Progenitor cell of endocrine pancreas (in vitro differentiated cells): ENCODE measurements at regions not wholly inside any gene's neighbourhood (a gene's known extent, or its start where the extent isn't known, plus 50 kb on each side); places are given as distances from the start of the nearest gene placed in this dataset.

Experiments used
- DNase-seq: peaks from one replicate; pipeline ENCODE4 v3.0.0; 2021; ENCODE audit warnings: low spot score; ENCODE audit not compliant: unreplicated experiment
- H3K27ac Mint-ChIP-seq: 2 replicates; pipeline ENCODE4 v1.8.0; 2021; ENCODE audit warnings: mild to moderate bottlenecking, moderate library complexity, mixed read lengths
- H3K27me3 Mint-ChIP-seq: 2 replicates; pipeline ENCODE4 v1.8.0; 2021; ENCODE audit warnings: mixed read lengths
- H3K36me3 Mint-ChIP-seq: 2 replicates; pipeline ENCODE4 v1.8.0; 2022; ENCODE audit warnings: mixed read lengths; ENCODE audit not compliant: insufficient read depth
- H3K4me1 Mint-ChIP-seq: 2 replicates; pipeline ENCODE4 v1.8.0; 2021; ENCODE audit warnings: low read depth, mixed read lengths
- H3K4me3 Mint-ChIP-seq: 2 replicates; pipeline ENCODE4 v1.8.0; 2021; ENCODE audit warnings: low read depth, mild to moderate bottlenecking, moderate library complexity, mixed read lengths
- H3K9me3 Mint-ChIP-seq: 2 replicates; pipeline ENCODE4 v1.8.0; 2021; ENCODE audit warnings: low read depth, mixed read lengths
- CTCF ChIP-seq: fragments of 200-600 bp; sonication (generic); IDR thresholded peaks from one replicate; pipeline ENCODE4 v1.5.0; 2021; ENCODE audit warnings: antibody characterized with exemption, mild to moderate bottlenecking; ENCODE audit not compliant: unreplicated experiment

- peaks cover 8% of the 10 kb centered on the region for H3K4me1 Mint-ChIP-seq
- no peak overlapping the region for H3K4me3 Mint-ChIP-seq
- no peak for DNase-seq
- no peak overlapping the region for H3K27ac Mint-ChIP-seq
- TF ChIP-seq CTCF, result no peak
- peaks cover 7% of the 10 kb centered on the region for H3K27me3 Mint-ChIP-seq
- no peaks in the 10 kb centered on the region for H3K9me3 Mint-ChIP-seq
- no peaks in the 10 kb centered on the region for H3K36me3 Mint-ChIP-seq
Observed at GRCh38 chr16:65828296-65828695, 538.2 kb upstream of the CDH5 start.

- no peak overlapping the region for H3K4me3 Mint-ChIP-seq
- peaks cover 7% of the 10 kb centered on the region for H3K27me3 Mint-ChIP-seq
- no peaks in the 10 kb centered on the region for H3K4me1 Mint-ChIP-seq
- H3K27ac Mint-ChIP-seq, result no peak overlapping the region
- H3K9me3 Mint-ChIP-seq, result no peaks in the 10 kb centered on the region
- TF ChIP-seq CTCF, result no peak
- H3K36me3 Mint-ChIP-seq, result no peaks in the 10 kb centered on the region
- DNase-seq, result no peak
Observed at GRCh38 chr16:65827231-65827630, 539.3 kb upstream of the CDH5 start.

- no peak for TF ChIP-seq CTCF
- H3K36me3 Mint-ChIP-seq, result no peaks in the 10 kb centered on the region
- no peaks in the 10 kb centered on the region for H3K9me3 Mint-ChIP-seq
- no peaks in the 10 kb centered on the region for H3K4me1 Mint-ChIP-seq
- H3K4me3 Mint-ChIP-seq, result no peak overlapping the region
- no peak for DNase-seq
- H3K27ac Mint-ChIP-seq, result no peak overlapping the region
- H3K27me3 Mint-ChIP-seq, result peaks cover 1% of the 10 kb centered on the region
Observed at GRCh38 chr16:65825191-65825856, 541.2 kb upstream of the CDH5 start.

GRCh38 chr16:65822148-65822547, 544.3 kb upstream of the CDH5 start:
- H3K9me3 Mint-ChIP-seq, result no peaks in the 10 kb centered on the region
- DNase-seq, result no peak
- TF ChIP-seq CTCF, result no peak
- no peaks in the 10 kb centered on the region for H3K27me3 Mint-ChIP-seq
- no peak overlapping the region for H3K27ac Mint-ChIP-seq
- no peaks in the 10 kb centered on the region for H3K4me1 Mint-ChIP-seq
- no peaks in the 10 kb centered on the region for H3K36me3 Mint-ChIP-seq
- H3K4me3 Mint-ChIP-seq, result no peak overlapping the region

GRCh38 chr16:65819136-65819898, 547.2 kb upstream of the CDH5 start:
- no peaks in the 10 kb centered on the region for H3K27me3 Mint-ChIP-seq
- H3K4me1 Mint-ChIP-seq, result no peaks in the 10 kb centered on the region

More at GRCh38 chr16:65819136-65819898, 547.2 kb upstream of the CDH5 start:
- TF ChIP-seq CTCF, result no peak
- no peak for DNase-seq
- no peak overlapping the region for H3K27ac Mint-ChIP-seq
- no peaks in the 10 kb centered on the region for H3K9me3 Mint-ChIP-seq
- H3K4me3 Mint-ChIP-seq, result no peak overlapping the region
- no peaks in the 10 kb centered on the region for H3K36me3 Mint-ChIP-seq
